PC-9 (cell line): ENCODE measurements at regions not wholly inside any gene's neighbourhood (a gene's known extent, or its start where the extent isn't known, plus 50 kb on each side); places are given as distances from the start of the nearest gene placed in this dataset.
"Not testable (repeated sequence)": the region's sequence is repeated elsewhere in the genome, so short reads cannot be mapped to it uniquely, and the experiment has no call there.

ENCODE experiments used
- CTCF ChIP-seq: fragments of 200-600 bp; sonication (generic); conservative IDR thresholded peaks from 2 replicates; pipeline ENCODE4 v1.6.1; 2017; ENCODE audit warnings: mixed run types, antibody characterized with exemption, mild to moderate bottlenecking, moderate library complexity
- EZH2 ChIP-seq: fragments of 200-600 bp; sonication (generic); IDR thresholded peaks from 2 replicates; pipeline ENCODE4 v1.8.0; 2017; ENCODE audit warnings: antibody characterized with exemption, low read depth

GRCh38 chr13:52565324-52565723, 76.9 kb upstream of the HNRNPA1L2 start:
- not testable (repeated sequence) for TF ChIP-seq CTCF, EZH2
